A549 (cell line): ENCODE measurements at regions not wholly inside any gene's neighbourhood (a gene's known extent, or its start where the extent isn't known, plus 50 kb on each side); places are given as distances from the start of the nearest gene placed in this dataset.

Experiments used
- ATAC-seq, 2 experiments: fragments of 200-7000 bp in 1 of 2; fragments of >200 bp in 1 of 2; cut with Nextera tagmentation in 1 of 2; cut with Tn5 transposase in 1 of 2; 3 replicates each; pipeline versions ENCODE4 v1.8.0 to v1.9.1; 2018 to 2020; ENCODE audit warnings: mild to moderate bottlenecking in 1 of 2, moderate library complexity in 1 of 2
- CTCF ChIA-PET: fragments of 300-600 bp; sonication (Branson Sonifier 250); formaldehyde crosslinking; extraction: SDS; loops from one replicate; lab custom pipeline; 2021; ENCODE audit warnings: antibody characterized with exemption, inconsistent platforms; lab: Yijun Ruan, JAX
- POLR2A ChIA-PET: fragments of 350-600 bp; formaldehyde crosslinking; extraction: SDS; loops from one replicate; lab custom pipeline; 2021; ENCODE audit warnings: antibody characterized with exemption, inconsistent platforms; lab: Yijun Ruan, JAX
- DNase-seq, 2 experiments: peaks; one replicate each; pipeline versions ENCODE4 v3.0.0 to v3.0.0-alpha.2; 2011 to 2016; ENCODE audit warnings: low read depth in 1 of 2, low spot score in 1 of 2
- FAIRE-seq: peaks from 2 replicates; lab custom pipeline; 2011; peaks lifted over from hg19 to GRCh38; lab: Jason Lieb, UNC
- H3K27ac ChIP-seq, 2 experiments: fragments of >200 bp; sonication (Bioruptor Twin); formaldehyde crosslinking; 3 replicates each; pipeline ENCODE4 v1.5.1; 2016 to 2017
- H3K4me1 ChIP-seq: fragments of >200 bp; sonication (Bioruptor Twin); formaldehyde crosslinking; 3 replicates; pipeline ENCODE4 v1.6.1; 2016
- H3K4me2 ChIP-seq: fragments of >200 bp; sonication (Bioruptor Twin); formaldehyde crosslinking; 3 replicates; pipeline ENCODE4 v1.6.1; 2016
- H3K4me3 ChIP-seq: fragments of >200 bp; sonication (Bioruptor Twin); formaldehyde crosslinking; 3 replicates; pipeline ENCODE4 v1.5.1; 2016
- H3K9me3 ChIP-seq: fragments of >200 bp; sonication (Bioruptor Twin); formaldehyde crosslinking; 3 replicates; pipeline ENCODE4 v1.6.1; 2016
- ATOH8 ChIP-seq: fragments of 250-450 bp; sonication (Bioruptor Pico); IDR thresholded peaks from 2 replicates; pipeline ENCODE4 v1.5.0; 2020; ENCODE audit warnings: low read depth, mild to moderate bottlenecking, moderate library complexity
- BHLHE40 ChIP-seq: IDR thresholded peaks from 2 replicates; pipeline ENCODE4 v1.6.1; 2012; ENCODE audit warnings: low read depth, low read length, inconsistent platforms
- CBX2 ChIP-seq: fragments of 200-600 bp; sonication (generic); IDR thresholded peaks from 2 replicates; pipeline ENCODE4 v1.6.1; 2016; ENCODE audit warnings: low read depth, mild to moderate bottlenecking, borderline replicate concordance
- CHD2 ChIP-seq: fragments of 150-350 bp; IDR thresholded peaks from 2 replicates; pipeline ENCODE4 v1.6.1; 2014; ENCODE audit warnings: low read length; ENCODE audit not compliant: partially characterized antibody
- CHD4 ChIP-seq: fragments of 200-600 bp; sonication (generic); IDR thresholded peaks from 2 replicates; pipeline ENCODE4 v1.6.1; 2016; ENCODE audit warnings: antibody characterized with exemption, mild to moderate bottlenecking, borderline replicate concordance
- ELK1 ChIP-seq: fragments of 150-350 bp; IDR thresholded peaks from 2 replicates; pipeline ENCODE4 v1.6.1; 2014; ENCODE audit warnings: low read depth, mild to moderate bottlenecking, low read length
- EP300 ChIP-seq, 2 experiments: fragments of >200 bp; sonication (Bioruptor Twin); formaldehyde crosslinking; IDR thresholded peaks; 2 replicates in 1 of 2; 3 replicates in 1 of 2; pipeline ENCODE4 v1.6.1; 2016 to 2017
- ESRRA ChIP-seq: fragments of 150-350 bp; IDR thresholded peaks from 2 replicates; pipeline ENCODE4 v1.6.1; 2014; ENCODE audit warnings: mild to moderate bottlenecking, low read length, borderline replicate concordance
- FOSL2 ChIP-seq, 2 experiments: fragments of 450-650 bp in 1 of 2; fragments of >200 bp in 1 of 2; sonication (Bioruptor Twin) in 1 of 2; formaldehyde crosslinking; IDR thresholded peaks; 2 replicates each; pipeline versions ENCODE4 v1.5.0 to v1.6.1; 2016 to 2020; ENCODE audit warnings: mild to moderate bottlenecking in 1 of 2, moderate library complexity in 1 of 2
- FOXS1 ChIP-seq: fragments of 250-450 bp; sonication (Bioruptor Pico); IDR thresholded peaks from 2 replicates; pipeline ENCODE4 v1.5.0; 2020; ENCODE audit warnings: mild to moderate bottlenecking, moderate library complexity
- GATA3 ChIP-seq: IDR thresholded peaks from 2 replicates; pipeline ENCODE4 v1.6.1; 2012; ENCODE audit warnings: borderline replicate concordance
- HDAC2 ChIP-seq: fragments of 200-600 bp; sonication (generic); IDR thresholded peaks from 2 replicates; pipeline ENCODE4 v1.6.1; 2016
- HOXA7 ChIP-seq: fragments of 250-450 bp; sonication (Bioruptor Pico); IDR thresholded peaks from 2 replicates; pipeline ENCODE4 v1.5.0; 2020; ENCODE audit warnings: mild to moderate bottlenecking, moderate library complexity
- HOXB5 ChIP-seq: fragments of 250-450 bp; sonication (Bioruptor Pico); IDR thresholded peaks from 2 replicates; pipeline ENCODE4 v1.5.0; 2020; ENCODE audit warnings: mild to moderate bottlenecking, moderate library complexity
- JUNB ChIP-seq: fragments of >200 bp; sonication (Bioruptor Twin); formaldehyde crosslinking; IDR thresholded peaks from 2 replicates; pipeline ENCODE4 v1.6.1; 2016
- KDM1A ChIP-seq: fragments of 200-600 bp; sonication (generic); IDR thresholded peaks from 2 replicates; pipeline ENCODE4 v1.6.1; 2016; ENCODE audit warnings: low read depth, mild to moderate bottlenecking
- MAFK ChIP-seq: fragments of 450-650 bp; IDR thresholded peaks from 2 replicates; pipeline ENCODE4 v1.6.1; 2014; ENCODE audit not compliant: partially characterized antibody
- MAZ ChIP-seq: fragments of 150-350 bp; IDR thresholded peaks from 2 replicates; pipeline ENCODE4 v1.6.1; 2014; ENCODE audit warnings: antibody characterized with exemption, low read depth, low read length, borderline replicate concordance
- MYC ChIP-seq: IDR thresholded peaks from 2 replicates; pipeline ENCODE4 v1.6.1; 2012; ENCODE audit warnings: mild to moderate bottlenecking, inconsistent platforms, low read length, improper control_type of control experiment, borderline replicate concordance
- POLR2A ChIP-seq: IDR thresholded peaks from 2 replicates; pipeline ENCODE4 v1.6.1; 2012; ENCODE audit warnings: mild to moderate bottlenecking, low read length
- RARB ChIP-seq: fragments of 250-450 bp; sonication (Bioruptor Pico); IDR thresholded peaks from 2 replicates; pipeline ENCODE4 v1.8.0; 2021; ENCODE audit warnings: mild to moderate bottlenecking, moderate library complexity
- RFX5 ChIP-seq: fragments of 450-650 bp; IDR thresholded peaks from 2 replicates; pipeline ENCODE4 v1.7.1; 2014; ENCODE audit warnings: antibody characterized with exemption, mild to moderate bottlenecking, moderate library complexity
- RNF2 ChIP-seq: fragments of 200-600 bp; sonication (generic); IDR thresholded peaks from 2 replicates; pipeline ENCODE4 v1.6.1; 2016; ENCODE audit warnings: low read depth, mild to moderate bottlenecking, antibody characterized with exemption, moderate library complexity, borderline replicate concordance
- SMC3 ChIP-seq: fragments of >200 bp; sonication (Bioruptor Twin); formaldehyde crosslinking; IDR thresholded peaks from 3 replicates; pipeline ENCODE4 v1.6.1; 2018; ENCODE audit warnings: inconsistent platforms
- TFCP2L1 ChIP-seq: fragments of 250-450 bp; sonication (Bioruptor Pico); IDR thresholded peaks from 2 replicates; pipeline ENCODE4 v1.5.0; 2021; ENCODE audit warnings: mild to moderate bottlenecking
- TP53 ChIP-seq: fragments of 250-450 bp; sonication (Bioruptor Pico); IDR thresholded peaks from 2 replicates; pipeline ENCODE4 v1.5.0; 2021; ENCODE audit warnings: mild to moderate bottlenecking, moderate library complexity
- ZC3H11A ChIP-seq: fragments of 450-650 bp; IDR thresholded peaks from 2 replicates; pipeline ENCODE4 v1.6.1; 2014; ENCODE audit warnings: antibody characterized with exemption, mild to moderate bottlenecking
- ZFP36 ChIP-seq: fragments of 450-650 bp; IDR thresholded peaks from 2 replicates; pipeline ENCODE4 v1.6.1; 2014; ENCODE audit warnings: borderline replicate concordance; ENCODE audit not compliant: partially characterized antibody
- ZNF302 ChIP-seq: fragments of 250-450 bp; sonication (Bioruptor Pico); IDR thresholded peaks from 2 replicates; pipeline ENCODE4 v1.9.0; 2021; ENCODE audit warnings: inconsistent platforms, mild to moderate bottlenecking, moderate library complexity
- ZSCAN20 ChIP-seq: fragments of 250-450 bp; sonication (Bioruptor Pico); IDR thresholded peaks from 2 replicates; pipeline ENCODE4 v1.8.0; 2022; ENCODE audit warnings: mild to moderate bottlenecking, moderate library complexity
- WGBS: methylation state at CpG from one replicate; pipeline ENCODE4 v1.1.6; 2017; ENCODE audit errors: missing lambda C conversion rate; 5-methylcytosine and 5-hydroxymethylcytosine counted together
- TF ChIP-seq, protein P1 (sequence below): IDR thresholded peaks from 2 replicates; pipeline ENCODE4 v1.6.1; 2012; ENCODE audit warnings: low read depth, borderline replicate concordance
- TF ChIP-seq, protein P2 (sequence below): fragments of >200 bp; sonication (Bioruptor Twin); formaldehyde crosslinking; IDR thresholded peaks from 3 replicates; pipeline ENCODE4 v1.6.1; 2016

GRCh38 chr1:87999852-88000251, 671.2 kb downstream of the LMO4 start (continued):
- TF ChIP-seq ELK1 (no peak), JUNB (no peak), SMC3 (no peak), CBX2 (no peak)

DNA sequence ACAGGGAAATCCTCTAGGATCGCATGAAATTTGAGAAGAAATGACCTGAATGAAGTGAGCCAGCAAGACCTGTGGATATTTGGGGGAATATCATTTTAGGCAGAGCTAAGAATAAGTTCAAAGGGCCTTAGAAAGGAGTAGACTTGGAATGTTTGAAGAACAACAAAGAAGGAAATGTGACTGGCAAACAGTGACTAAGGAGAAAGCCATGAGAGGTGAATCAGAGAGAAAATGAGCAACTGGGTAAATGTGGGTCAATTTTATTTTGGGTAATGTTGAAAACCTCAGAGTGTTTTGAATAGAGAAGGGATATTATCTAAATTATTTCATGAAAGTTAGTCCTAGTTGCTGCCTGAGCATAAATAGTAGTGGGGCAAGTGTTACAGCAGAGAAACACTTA, 672.8 kb downstream of the LMO4 start:
- peak; percentile 86 to 87 for ATAC-seq
- FAIRE-seq, result no peak
- no peak overlapping the region for H3K4me3 ChIP-seq
- WGBS, result 3% methylated on average over 1 of the region's 1 CpG
- ChIA-PET CTCF (interaction anchor here (1.1 to 1.4 kb wide), 2 partner anchors 12 to 215 kb away, joined by 3 read pairs; no protein-coding TSS in a partner anchor), POLR2A (no interaction called here)
- H3K4me1 ChIP-seq, result peaks cover 20% of the 10 kb centered on the region
- peak; percentile 13 to 55 for DNase-seq
- TF ChIP-seq POLR2A, result no peak
- no peak for TF ChIP-seq RFX5
- TF ChIP-seq ZC3H11A, result no peak
- TF ChIP-seq ZFP36, result no peak
- no peak for TF ChIP-seq MAFK
- no peak for TF ChIP-seq MYC
- TF ChIP-seq RNF2, result no peak
- peak; percentile 29; the same call in 1 of the 2 replicates for TF ChIP-seq GATA3
- no peak for TF ChIP-seq KDM1A
- TF ChIP-seq RARB (CRISPR knock-in tag), result no peak
- no peak for TF ChIP-seq ZSCAN20 (CRISPR knock-in tag)
- TF ChIP-seq CBX2, result no peak
- TF ChIP-seq JUNB, result peak; percentile 72
- no peak for TF ChIP-seq MAZ
- no peak for TF ChIP-seq HOXB5 (CRISPR knock-in tag)
- TF ChIP-seq HDAC2, result no peak
- no peak for TF ChIP-seq TFCP2L1 (CRISPR knock-in tag)
- no peak for TF ChIP-seq FOXS1 (CRISPR knock-in tag)
- TF ChIP-seq, protein P1, sequence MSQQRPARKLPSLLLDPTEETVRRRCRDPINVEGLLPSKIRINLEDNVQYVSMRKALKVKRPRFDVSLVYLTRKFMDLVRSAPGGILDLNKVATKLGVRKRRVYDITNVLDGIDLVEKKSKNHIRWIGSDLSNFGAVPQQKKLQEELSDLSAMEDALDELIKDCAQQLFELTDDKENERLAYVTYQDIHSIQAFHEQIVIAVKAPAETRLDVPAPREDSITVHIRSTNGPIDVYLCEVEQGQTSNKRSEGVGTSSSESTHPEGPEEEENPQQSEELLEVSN, result no peak
- peak in 1 of 2 experiments; percentile 16; a peak in 1 of 5 replicates for TF ChIP-seq EP300 (IDR thresholded peaks at IDR 0.05)
- no peak for TF ChIP-seq ZNF302 (CRISPR knock-in tag)
- no peak for TF ChIP-seq BHLHE40
- peak; percentile 70 for TF ChIP-seq FOSL2 (IDR thresholded peaks at IDR 0.05)
- TF ChIP-seq FOSL2 (CRISPR knock-in tag; IDR thresholded peaks at IDR 0.05), result peak; percentile 70
- no peak for TF ChIP-seq CHD2
- TF ChIP-seq HOXA7, result no peak
- no peak for TF ChIP-seq CHD4
- TF ChIP-seq, protein P2, sequence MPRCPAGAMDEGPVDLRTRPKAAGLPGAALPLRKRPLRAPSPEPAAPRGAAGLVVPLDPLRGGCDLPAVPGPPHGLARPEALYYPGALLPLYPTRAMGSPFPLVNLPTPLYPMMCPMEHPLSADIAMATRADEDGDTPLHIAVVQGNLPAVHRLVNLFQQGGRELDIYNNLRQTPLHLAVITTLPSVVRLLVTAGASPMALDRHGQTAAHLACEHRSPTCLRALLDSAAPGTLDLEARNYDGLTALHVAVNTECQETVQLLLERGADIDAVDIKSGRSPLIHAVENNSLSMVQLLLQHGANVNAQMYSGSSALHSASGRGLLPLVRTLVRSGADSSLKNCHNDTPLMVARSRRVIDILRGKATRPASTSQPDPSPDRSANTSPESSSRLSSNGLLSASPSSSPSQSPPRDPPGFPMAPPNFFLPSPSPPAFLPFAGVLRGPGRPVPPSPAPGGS, result no peak
- TF ChIP-seq TP53 (CRISPR knock-in tag), result no peak
- TF ChIP-seq ATOH8 (CRISPR knock-in tag), result no peak
- no peak for TF ChIP-seq ESRRA
- TF ChIP-seq, all 56 proteins: peak for 4
- H3K27ac ChIP-seq, result peak overlapping the region; percentile 55 to 74
- no peaks in the 10 kb centered on the region for H3K9me3 ChIP-seq
- H3K4me2 ChIP-seq, result peak overlapping the region; percentile 72
